ENCODE measurements at regions not wholly inside any gene's neighbourhood (a gene's known extent, or its start where the extent isn't known, plus 50 kb on each side); places are given as distances from the start of the nearest gene placed in this dataset.

GRCh38 chr19:20397292-20397691 is 168.3 kb downstream of the ZNF737 start:
- ATAC-seq (no peak), DNase-seq (ENCODE audit: low read depth in 1 of 2, low spot score in 1 of 2) (no peak), FAIRE-seq (no peak)
- no peak overlapping the region for H3K4me3 ChIP-seq
- TF ChIP-seq EP300 (IDR thresholded peaks at IDR 0.05) (no peak), ZC3H11A (IDR thresholded peaks at IDR 0.05) (peak; percentile 12; the same call in 1 of the 2 replicates)
- H3K9me3 ChIP-seq = no peaks in the 10 kb centered on the region
- no peak overlapping the region for H3K4me2 ChIP-seq
- no peak overlapping the region for H3K27ac ChIP-seq
- CTCF ChIA-PET = no interaction called here
- no peaks in the 10 kb centered on the region for H3K4me1 ChIP-seq
- POLR2A ChIA-PET = no interaction called here

- POLR2A ChIA-PET = no interaction called here
- CTCF ChIA-PET = interaction anchor here (0.6 kb wide), 1 partner anchor 161 kb away, joined by 3 read pairs; no protein-coding TSS in a partner anchor
- Histone ChIP-seq H3K4me3 (no peak overlapping the region), H3K4me2 (no peak overlapping the region), H3K9me3 (no peaks in the 10 kb centered on the region), H3K27ac (no peak overlapping the region), H3K4me1 (no peaks in the 10 kb centered on the region)
- TF ChIP-seq ZNF302 (CRISPR knock-in tag; IDR thresholded peaks at IDR 0.05) (no peak), JUN (IDR thresholded peaks at IDR 0.05) (no peak), JUNB (IDR thresholded peaks at IDR 0.05) (no peak), NFE2L2 (conservative IDR thresholded peaks at IDR 0.05; ENCODE audit: low read length) (no peak), USF2 (IDR thresholded peaks at IDR 0.05) (no peak), HES2 (IDR thresholded peaks at IDR 0.05) (no peak), HOXB13 (CRISPR knock-in tag; IDR thresholded peaks at IDR 0.05; ENCODE audit: low read depth) (no peak), EHF (CRISPR knock-in tag; IDR thresholded peaks at IDR 0.05) (no peak), E2F6 (IDR thresholded peaks at IDR 0.05; ENCODE audit: borderline replicate concordance, low read depth) (no peak), HOXB5 (CRISPR knock-in tag; IDR thresholded peaks at IDR 0.05) (no peak), ZC3H11A (IDR thresholded peaks at IDR 0.05) (no peak), RCOR1 (IDR thresholded peaks at IDR 0.05; ENCODE audit: low read depth, low read length) (no peak), ZSCAN20 (CRISPR knock-in tag; IDR thresholded peaks at IDR 0.05) (no peak), MAZ (IDR thresholded peaks at IDR 0.05; ENCODE audit: borderline replicate concordance, low read depth, low read length) (no peak)
- FAIRE-seq = no peak
- 2% methylated on average over 6 of the region's 6 CpGs for WGBS (ENCODE audit: missing lambda C conversion rate)
- no peak for DNase-seq (ENCODE audit: low read depth in 1 of 2, low spot score in 1 of 2)
- no peak for ATAC-seq
These were observed 176.8 kb downstream of the ZNF737 start for GRCh38 chr19:20388706-20389225.

GRCh38 chr19:20385061-20385460 is 180.5 kb downstream of the ZNF737 start:
- no peaks in the 10 kb centered on the region for H3K4me1 ChIP-seq
- no peaks in the 10 kb centered on the region for H3K9me3 ChIP-seq
- ChIA-PET CTCF (interaction anchor here (0.6 kb wide), 1 partner anchor 385 kb away, joined by 3 read pairs; no protein-coding TSS in a partner anchor), POLR2A (no interaction called here)
- no peak for DNase-seq (ENCODE audit: low read depth in 1 of 2, low spot score in 1 of 2)
- no peak for ATAC-seq
- H3K27ac ChIP-seq = no peak overlapping the region
- no peak overlapping the region for H3K4me3 ChIP-seq
- 29% methylated on average over 2 of the region's 2 CpGs for WGBS (ENCODE audit: missing lambda C conversion rate)
- FAIRE-seq = no peak
- H3K4me2 ChIP-seq = no peak overlapping the region
- TF ChIP-seq CEBPB (IDR thresholded peaks at IDR 0.05) = no peak
- TF ChIP-seq KDM1A (IDR thresholded peaks at IDR 0.05; ENCODE audit: low read depth) = no peak
- TF ChIP-seq FOSL2 (IDR thresholded peaks at IDR 0.05) = no peak
- TF ChIP-seq FOSL2 (CRISPR knock-in tag; IDR thresholded peaks at IDR 0.05) = no peak
- TF ChIP-seq HOXA7 (CRISPR knock-in tag; IDR thresholded peaks at IDR 0.05) = no peak
- no peak for TF ChIP-seq MYC (IDR thresholded peaks at IDR 0.05; ENCODE audit: borderline replicate concordance, low read length)
- no peak for TF ChIP-seq ESRRA (IDR thresholded peaks at IDR 0.05; ENCODE audit: borderline replicate concordance, low read length)
- no peak for TF ChIP-seq ATOH8 (CRISPR knock-in tag; IDR thresholded peaks at IDR 0.05; ENCODE audit: low read depth)
- TF ChIP-seq HES2 (IDR thresholded peaks at IDR 0.05) = no peak
- no peak for TF ChIP-seq MAFK (IDR thresholded peaks at IDR 0.05; ENCODE audit: partially characterized antibody)
- TF ChIP-seq ZC3H11A (IDR thresholded peaks at IDR 0.05) = no peak
- TF ChIP-seq SMC3 (IDR thresholded peaks at IDR 0.05) = no peak
